ENCODE measurements at regions not wholly inside any gene's neighbourhood (a gene's known extent, or its start where the extent isn't known, plus 50 kb on each side); places are given as distances from the start of the nearest gene placed in this dataset.

- no peak for DNase-seq
These were observed 238.2 kb downstream of the PTPRU start for GRCh38 chr1:29474274-29475244.

GRCh38 chr1:29473161-29473855 lies 237.0 kb downstream of the PTPRU start:
- DNase-seq, result no peak

GRCh38 chr1:29471487-29472313 lies 235.4 kb downstream of the PTPRU start:
- DNase-seq, result no peak

GRCh38 chr1:29470788-29471119 lies 234.4 kb downstream of the PTPRU start:
- no peak for DNase-seq

- DNase-seq, result no peak
These were observed 233.9 kb downstream of the PTPRU start for GRCh38 chr1:29470087-29470787.

GRCh38 chr1:29469457-29469856 lies 233.1 kb downstream of the PTPRU start:
- DNase-seq, result no peak

- DNase-seq, result no peak
These were observed 231.9 kb downstream of the PTPRU start for GRCh38 chr1:29467989-29468900.

- no peak for DNase-seq
These were observed 229.9 kb downstream of the PTPRU start for GRCh38 chr1:29466258-29466657.

- DNase-seq, result no peak
These were observed 229.4 kb downstream of the PTPRU start for GRCh38 chr1:29465755-29466154.

- DNase-seq, result no peak
These were observed 225.8 kb downstream of the PTPRU start for GRCh38 chr1:29462096-29462495.

- no peak for DNase-seq
These were observed 224.9 kb downstream of the PTPRU start for GRCh38 chr1:29461115-29461739.

- no peak for DNase-seq
These were observed 224.4 kb downstream of the PTPRU start for GRCh38 chr1:29460694-29461093.

GRCh38 chr1:29460041-29460610 lies 223.8 kb downstream of the PTPRU start:
- no peak for DNase-seq

- no peak for DNase-seq
These were observed 223.3 kb downstream of the PTPRU start for GRCh38 chr1:29459620-29459945.

GRCh38 chr1:29458737-29459619 lies 222.7 kb downstream of the PTPRU start:
- no peak for DNase-seq

- DNase-seq, result no peak
These were observed 221.4 kb downstream of the PTPRU start for GRCh38 chr1:29457496-29458368.

GRCh38 chr1:29456685-29457435 lies 220.5 kb downstream of the PTPRU start:
- DNase-seq, result no peak

- no peak for DNase-seq
These were observed 219.5 kb downstream of the PTPRU start for GRCh38 chr1:29455781-29456180.

Measured in NCI-H1092 (cell line).